NCI-H1436 treated with DMSO at 0.1 percent for 48 hours (cell line): ENCODE measurements at regions not wholly inside any gene's neighbourhood (a gene's known extent, or its start where the extent isn't known, plus 50 kb on each side); places are given as distances from the start of the nearest gene placed in this dataset.
"Not testable (repeated sequence)": the region's sequence is repeated elsewhere in the genome, so short reads cannot be mapped to it uniquely, and the experiment has no call there.

ENCODE experiments used
- DNase-seq: peaks from one replicate; lab custom pipeline; 2025; lab: John Stamatoyannopoulos, UW

- DNase-seq = no peak
Observed at GRCh38 chr5:108696951-108697715, 50.6 kb upstream of the FER start.

- DNase-seq = no peak
Observed at GRCh38 chr5:108696407-108696806, 51.3 kb upstream of the FER start.

GRCh38 chr5:108688485-108688884 lies 59.2 kb upstream of the FER start:
- no peak for DNase-seq

- no peak for DNase-seq
Observed at GRCh38 chr5:108687595-108688200, 60.0 kb upstream of the FER start.

GRCh38 chr5:108686676-108687075 lies 61.0 kb upstream of the FER start:
- DNase-seq = no peak

GRCh38 chr5:108685448-108686216 lies 62.1 kb upstream of the FER start:
- DNase-seq = not testable (repeated sequence)

- no peak for DNase-seq
Observed at GRCh38 chr5:108681079-108681921, 66.4 kb upstream of the FER start.

GRCh38 chr5:108678091-108678490 lies 69.6 kb upstream of the FER start:
- DNase-seq = no peak

- no peak for DNase-seq
Observed at GRCh38 chr5:108675736-108676135, 72.0 kb upstream of the FER start.

- no peak for DNase-seq
Observed at GRCh38 chr5:108672639-108673038, 75.1 kb upstream of the FER start.

- no peak for DNase-seq
Observed at GRCh38 chr5:108670591-108671289, 77.0 kb upstream of the FER start.

GRCh38 chr5:108669462-108669861 lies 78.2 kb upstream of the FER start:
- no peak for DNase-seq

- no peak for DNase-seq
Observed at GRCh38 chr5:108661590-108662219, 86.0 kb upstream of the FER start.

- DNase-seq = no peak
Observed at GRCh38 chr5:108661024-108661423, 86.7 kb upstream of the FER start.

GRCh38 chr5:108660291-108660690 lies 87.4 kb upstream of the FER start:
- DNase-seq = no peak

- DNase-seq = no peak
Observed at GRCh38 chr5:108659531-108659930, 88.2 kb upstream of the FER start.

GRCh38 chr5:108655750-108656450 lies 91.8 kb upstream of the FER start:
- DNase-seq = peak; percentile 9

GRCh38 chr5:108654051-108654450 lies 93.6 kb upstream of the FER start:
- DNase-seq = no peak

- no peak for DNase-seq
Observed at GRCh38 chr5:108653201-108653600, 94.5 kb upstream of the FER start.

- no peak for DNase-seq
Observed at GRCh38 chr5:108650997-108651396, 96.7 kb upstream of the FER start.
